IPS-18c (cell line): ENCODE measurements at regions not wholly inside any gene's neighbourhood (a gene's known extent, or its start where the extent isn't known, plus 50 kb on each side); places are given as distances from the start of the nearest gene placed in this dataset.

Experiments
- H3K4me3 ChIP-seq: 2 replicates; pipeline ENCODE4 v1.7.0; 2013; ENCODE audit warnings: low read depth, mild to moderate bottlenecking, low read length, moderate library complexity; ENCODE audit not compliant: insufficient read depth
- H3K9me3 ChIP-seq: one replicate; pipeline ENCODE4 v1.6.1; 2013; ENCODE audit warnings: mild to moderate bottlenecking, low read length, moderate library complexity; ENCODE audit not compliant: control insufficient read depth, insufficient read depth

- H3K9me3 ChIP-seq, result no peaks in the 10 kb centered on the region
- no peak overlapping the region for H3K4me3 ChIP-seq
Observed at GRCh38 chr5:135112008-135112725, 78.1 kb upstream of the PITX1 start.

- H3K9me3 ChIP-seq, result no peaks in the 10 kb centered on the region
- H3K4me3 ChIP-seq, result no peak overlapping the region
Observed at GRCh38 chr5:135110785-135111596, 77.0 kb upstream of the PITX1 start.

GRCh38 chr5:135108992-135109391 lies 75.0 kb upstream of the PITX1 start:
- no peak overlapping the region for H3K4me3 ChIP-seq
- H3K9me3 ChIP-seq, result no peaks in the 10 kb centered on the region

- peaks cover 3% of the 10 kb centered on the region for H3K9me3 ChIP-seq
- H3K4me3 ChIP-seq, result no peak overlapping the region
Observed at GRCh38 chr5:135108569-135108968, 74.5 kb upstream of the PITX1 start.

- Histone ChIP-seq H3K9me3 (peaks cover 3% of the 10 kb centered on the region), H3K4me3 (no peak overlapping the region)
Observed at GRCh38 chr5:135107986-135108385, 74.0 kb upstream of the PITX1 start.

GRCh38 chr5:135106610-135107471 lies 72.8 kb upstream of the PITX1 start:
- Histone ChIP-seq H3K4me3 (no peak overlapping the region), H3K9me3 (peaks cover 3% of the 10 kb centered on the region)

- Histone ChIP-seq H3K9me3 (peaks cover 3% of the 10 kb centered on the region), H3K4me3 (no peak overlapping the region)
Observed at GRCh38 chr5:135106136-135106535, 72.1 kb upstream of the PITX1 start.

- Histone ChIP-seq H3K4me3 (no peak overlapping the region), H3K9me3 (peaks cover 3% of the 10 kb centered on the region)
Observed at GRCh38 chr5:135105105-135105484, 71.1 kb upstream of the PITX1 start.

- H3K4me3 ChIP-seq, result no peak overlapping the region
- H3K9me3 ChIP-seq, result peaks cover 3% of the 10 kb centered on the region
Observed at GRCh38 chr5:135103575-135103853, 69.5 kb upstream of the PITX1 start.

- Histone ChIP-seq H3K4me3 (no peak overlapping the region), H3K9me3 (peaks cover 3% of the 10 kb centered on the region)
Observed at GRCh38 chr5:135102716-135103574, 68.9 kb upstream of the PITX1 start.

- peaks cover 3% of the 10 kb centered on the region for H3K9me3 ChIP-seq
- H3K4me3 ChIP-seq, result no peak overlapping the region
Observed at GRCh38 chr5:135100431-135100830, 66.4 kb upstream of the PITX1 start.

- Histone ChIP-seq H3K4me3 (no peak overlapping the region), H3K9me3 (peaks cover 3% of the 10 kb centered on the region)
Observed at GRCh38 chr5:135100011-135100410, 66.0 kb upstream of the PITX1 start.

- H3K9me3 ChIP-seq, result no peaks in the 10 kb centered on the region
- H3K4me3 ChIP-seq, result no peak overlapping the region
Observed at GRCh38 chr5:135097390-135097789, 63.4 kb upstream of the PITX1 start.

GRCh38 chr5:135095871-135096270 lies 61.8 kb upstream of the PITX1 start:
- H3K4me3 ChIP-seq, result no peak overlapping the region
- H3K9me3 ChIP-seq, result no peaks in the 10 kb centered on the region

- H3K4me3 ChIP-seq, result no peak overlapping the region
- no peaks in the 10 kb centered on the region for H3K9me3 ChIP-seq
Observed at GRCh38 chr5:135095052-135095715, 61.2 kb upstream of the PITX1 start.

GRCh38 chr5:135094339-135095051 lies 60.5 kb upstream of the PITX1 start:
- Histone ChIP-seq H3K9me3 (no peaks in the 10 kb centered on the region), H3K4me3 (no peak overlapping the region)
